H9 (cell line): ENCODE measurements at regions not wholly inside any gene's neighbourhood (a gene's known extent, or its start where the extent isn't known, plus 50 kb on each side); places are given as distances from the start of the nearest gene placed in this dataset.

Experiments
- DNase-seq: peaks from one replicate; pipeline ENCODE4 v3.0.0-alpha.2; 2017
- H2AFZ ChIP-seq: one replicate; pipeline ENCODE4 v1.6.1; 2013; ENCODE audit warnings: mild to moderate bottlenecking, low read length, control low read depth, moderate library complexity
- H2AK5ac ChIP-seq: 2 replicates; pipeline ENCODE4 v1.6.1; 2013; ENCODE audit warnings: low read length, control low read depth, mixed read lengths; ENCODE audit not compliant: insufficient read length
- H2BK120ac ChIP-seq: one replicate; pipeline ENCODE4 v1.6.1; 2013; ENCODE audit warnings: low read depth, mild to moderate bottlenecking, low read length, control low read depth, inconsistent platforms; ENCODE audit not compliant: poor library complexity, severe bottlenecking
- H2BK12ac ChIP-seq: 2 replicates; pipeline ENCODE4 v1.6.1; 2013; ENCODE audit warnings: low read length, control low read depth, mixed read lengths, low read depth; ENCODE audit not compliant: insufficient read length
- H2BK15ac ChIP-seq: 2 replicates; pipeline ENCODE4 v1.6.1; 2013; ENCODE audit warnings: low read depth, low read length, control low read depth
- H2BK20ac ChIP-seq: one replicate; pipeline ENCODE4 v1.6.1; 2013; ENCODE audit warnings: low read depth, mild to moderate bottlenecking, low read length, control low read depth, inconsistent platforms; ENCODE audit not compliant: poor library complexity, severe bottlenecking
- H2BK5ac ChIP-seq: 2 replicates; pipeline ENCODE4 v1.6.1; 2013; ENCODE audit warnings: low read length, control low read depth, mixed read lengths; ENCODE audit not compliant: insufficient read length
- H3K14ac ChIP-seq: 2 replicates; pipeline ENCODE4 v1.6.1; 2013; ENCODE audit warnings: low read length, control low read depth; ENCODE audit not compliant: insufficient read depth
- H3K18ac ChIP-seq: 2 replicates; pipeline ENCODE4 v1.6.1; 2013; ENCODE audit warnings: low read depth, mild to moderate bottlenecking, mixed read lengths, low read length, control low read depth; ENCODE audit not compliant: insufficient read length
- H3K23ac ChIP-seq: 2 replicates; pipeline ENCODE4 v1.6.1; 2013; ENCODE audit warnings: low read length, control low read depth, mixed read lengths, low read depth; ENCODE audit not compliant: insufficient read length
- H3K23me2 ChIP-seq: 2 replicates; pipeline ENCODE4 v1.6.1; 2013; ENCODE audit warnings: low read depth, mild to moderate bottlenecking, mixed read lengths, low read length, control low read depth; ENCODE audit not compliant: insufficient read length, poor library complexity, severe bottlenecking
- H3K27ac ChIP-seq: 2 replicates; pipeline ENCODE4 v1.5.1; 2013; ENCODE audit warnings: low read length, control low read depth, mixed read lengths, low read depth; ENCODE audit not compliant: insufficient read length
- H3K27me3 ChIP-seq: 2 replicates; pipeline ENCODE4 v1.6.1; 2013; ENCODE audit warnings: low read length, control low read depth, inconsistent platforms; ENCODE audit not compliant: insufficient read depth
- H3K4ac ChIP-seq: 2 replicates; pipeline ENCODE4 v1.6.1; 2013; ENCODE audit warnings: low read depth, mild to moderate bottlenecking, control low read depth, inconsistent platforms, low read length, moderate library complexity
- H3K4me1 ChIP-seq: 2 replicates; pipeline ENCODE4 v1.6.1; 2013; ENCODE audit warnings: low read length, control low read depth, inconsistent platforms; ENCODE audit not compliant: insufficient read depth
- H3K4me2 ChIP-seq: 2 replicates; pipeline ENCODE4 v1.6.1; 2013; ENCODE audit warnings: low read length, control low read depth, mixed read lengths; ENCODE audit not compliant: insufficient read length, insufficient read depth
- H3K56ac ChIP-seq: 2 replicates; pipeline ENCODE4 v1.6.1; 2013; ENCODE audit warnings: low read depth, mild to moderate bottlenecking, mixed read lengths, low read length, control low read depth; ENCODE audit not compliant: insufficient read length
- H3K79me1 ChIP-seq: 2 replicates; pipeline ENCODE4 v1.6.1; 2013; ENCODE audit warnings: low read depth, mild to moderate bottlenecking, moderate library complexity, low read length, control low read depth, inconsistent platforms; ENCODE audit not compliant: insufficient read depth, poor library complexity, severe bottlenecking
- H3K79me2 ChIP-seq: 2 replicates; pipeline ENCODE4 v1.6.1; 2013; ENCODE audit warnings: low read length, control low read depth, inconsistent platforms; ENCODE audit not compliant: insufficient read depth
- H3K9ac ChIP-seq: 2 replicates; pipeline ENCODE4 v1.6.1; 2013; ENCODE audit warnings: low read length, control low read depth, mixed read lengths; ENCODE audit not compliant: insufficient read length; ENCODE audit errors: extremely low read depth
- H3K9me3 ChIP-seq: one replicate; pipeline ENCODE4 v1.6.1; 2013; ENCODE audit warnings: low read depth, low read length, inconsistent platforms; ENCODE audit not compliant: control insufficient read depth
- H3T11ph ChIP-seq: one replicate; pipeline ENCODE4 v1.6.1; 2013; ENCODE audit warnings: mild to moderate bottlenecking, low read length, control low read depth, inconsistent platforms
- H4K20me1 ChIP-seq: one replicate; pipeline ENCODE4 v1.6.1; 2013; ENCODE audit not compliant: control insufficient read depth, insufficient read length, insufficient read depth
- H4K5ac ChIP-seq: 2 replicates; pipeline ENCODE4 v1.6.1; 2013; ENCODE audit warnings: low read depth, mild to moderate bottlenecking, mixed read lengths, low read length, control low read depth; ENCODE audit not compliant: insufficient read length
- H4K8ac ChIP-seq: replicated peaks from 2 replicates; pipeline ENCODE4 v1.6.1; 2013; ENCODE audit warnings: low read length, control low read depth, mixed read lengths, low read depth; ENCODE audit not compliant: insufficient read length
- H4K91ac ChIP-seq: 2 replicates; pipeline ENCODE4 v1.6.1; 2013; ENCODE audit warnings: low read depth, mild to moderate bottlenecking, moderate library complexity, mixed read lengths, low read length, control low read depth; ENCODE audit not compliant: insufficient read length
- H3K27ac Mint-ChIP-seq, 3 experiments: 2 replicates in 2 of 3; 3 replicates in 1 of 3; pipeline ENCODE4 v1.8.0; 2020 to 2021; ENCODE audit warnings: mixed read lengths in 3 of 3, mild to moderate bottlenecking in 1 of 3, moderate library complexity in 1 of 3
- H3K27me3 Mint-ChIP-seq: 2 replicates; pipeline ENCODE4 v1.8.0; 2021; ENCODE audit warnings: low read depth, mild to moderate bottlenecking, moderate library complexity, mixed read lengths
- H3K36me3 Mint-ChIP-seq, 3 experiments: 2 replicates in 2 of 3; 3 replicates in 1 of 3; pipeline ENCODE4 v1.8.0; 2020 to 2021; ENCODE audit warnings: low read depth in 3 of 3, mixed read lengths in 3 of 3; ENCODE audit not compliant: insufficient read depth in 1 of 3
- H3K4me1 Mint-ChIP-seq, 2 experiments: 2 replicates each; pipeline ENCODE4 v1.8.0; 2020; ENCODE audit warnings: mixed read lengths in 2 of 2
- H3K4me3 Mint-ChIP-seq, 2 experiments: 2 replicates in 1 of 2; 3 replicates in 1 of 2; pipeline ENCODE4 v1.8.0; 2020 to 2021; ENCODE audit warnings: mild to moderate bottlenecking in 2 of 2, mixed read lengths in 2 of 2, moderate library complexity in 1 of 2
- H3K9me3 Mint-ChIP-seq, 2 experiments: 2 replicates in 1 of 2; 3 replicates in 1 of 2; pipeline ENCODE4 v1.8.0; 2020; ENCODE audit warnings: mild to moderate bottlenecking in 2 of 2, mixed read lengths in 2 of 2, moderate library complexity in 1 of 2
- WGBS: extraction: QIAGEN DNeasy Blood & Tissue Kit; methylation state at CpG from one replicate; pipeline ENCODE4 v1.1.7; 2013; ENCODE audit warnings: missing lambda C conversion rate, low lambda C conversion rate, mixed read lengths; ENCODE audit not compliant: insufficient read length; ENCODE audit errors: extremely low coverage; 5-methylcytosine and 5-hydroxymethylcytosine counted together
- TF ChIP-seq, protein P1 (sequence below): fragments of 200-600 bp; sonication (generic); conservative IDR thresholded peaks from 3 replicates; pipeline ENCODE4 v1.8.0; 2021; ENCODE audit warnings: antibody characterized with exemption, mild to moderate bottlenecking

DNA sequence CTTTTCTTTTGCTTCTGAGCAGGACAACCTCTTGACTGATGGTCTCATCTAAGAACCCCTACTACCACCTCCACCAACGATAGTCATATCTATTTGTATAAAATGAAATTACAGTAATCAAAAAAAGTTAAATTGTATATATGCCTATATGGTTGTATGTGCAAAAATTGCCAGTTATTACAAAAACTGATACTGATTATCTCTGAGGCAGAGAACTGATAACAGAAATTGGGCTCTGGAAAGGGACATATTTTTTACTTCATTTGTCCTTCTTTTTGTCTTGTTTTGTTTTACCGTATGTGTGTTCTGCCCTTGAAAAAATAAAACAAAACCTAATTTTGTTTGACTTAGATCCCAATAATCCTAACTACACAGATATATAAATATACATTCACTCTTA, 574.4 kb upstream of the NOX3 start:
- no peak for DNase-seq
- H3K23ac ChIP-seq, result no peak overlapping the region
- H3K14ac ChIP-seq, result no peak overlapping the region
- no peaks in the 10 kb centered on the region for H4K20me1 ChIP-seq
- no peaks in the 10 kb centered on the region for H3K27me3 Mint-ChIP-seq
- H2AK5ac ChIP-seq, result no peak overlapping the region
- H3K79me2 ChIP-seq, result no peaks in the 10 kb centered on the region
- H3K4me1 Mint-ChIP-seq, result no peaks in the 10 kb centered on the region
- H3K9me3 Mint-ChIP-seq, result peaks cover 25 to 33% of the 10 kb centered on the region in 2 experiments
- no peak overlapping the region for H4K91ac ChIP-seq
- peaks cover 12 to 27% (median 15%) of the 10 kb centered on the region in 3 experiments for H3K36me3 Mint-ChIP-seq
- H4K5ac ChIP-seq, result no peak overlapping the region
- H3T11ph ChIP-seq, result no peak overlapping the region
- H3K4ac ChIP-seq, result no peak overlapping the region
- H3K79me1 ChIP-seq, result no peaks in the 10 kb centered on the region
- H3K9me3 ChIP-seq, result peaks cover 5% of the 10 kb centered on the region
- TF ChIP-seq, protein P1, sequence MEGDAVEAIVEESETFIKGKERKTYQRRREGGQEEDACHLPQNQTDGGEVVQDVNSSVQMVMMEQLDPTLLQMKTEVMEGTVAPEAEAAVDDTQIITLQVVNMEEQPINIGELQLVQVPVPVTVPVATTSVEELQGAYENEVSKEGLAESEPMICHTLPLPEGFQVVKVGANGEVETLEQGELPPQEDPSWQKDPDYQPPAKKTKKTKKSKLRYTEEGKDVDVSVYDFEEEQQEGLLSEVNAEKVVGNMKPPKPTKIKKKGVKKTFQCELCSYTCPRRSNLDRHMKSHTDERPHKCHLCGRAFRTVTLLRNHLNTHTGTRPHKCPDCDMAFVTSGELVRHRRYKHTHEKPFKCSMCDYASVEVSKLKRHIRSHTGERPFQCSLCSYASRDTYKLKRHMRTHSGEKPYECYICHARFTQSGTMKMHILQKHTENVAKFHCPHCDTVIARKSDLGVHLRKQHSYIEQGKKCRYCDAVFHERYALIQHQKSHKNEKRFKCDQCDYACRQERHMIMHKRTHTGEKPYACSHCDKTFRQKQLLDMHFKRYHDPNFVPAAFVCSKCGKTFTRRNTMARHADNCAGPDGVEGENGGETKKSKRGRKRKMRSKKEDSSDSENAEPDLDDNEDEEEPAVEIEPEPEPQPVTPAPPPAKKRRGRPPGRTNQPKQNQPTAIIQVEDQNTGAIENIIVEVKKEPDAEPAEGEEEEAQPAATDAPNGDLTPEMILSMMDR, result no peak
- H2BK20ac ChIP-seq, result no peak overlapping the region
- WGBS, result no CpG with 5 or more reads among the region's 2 CpGs
- no peak overlapping the region for H3K27ac ChIP-seq
- H3K4me2 ChIP-seq, result no peak overlapping the region
- H2BK5ac ChIP-seq, result no peak overlapping the region
- H2AFZ ChIP-seq, result no peak overlapping the region
- H3K9ac ChIP-seq, result no peak overlapping the region
- no peaks in the 10 kb centered on the region for H3K27me3 ChIP-seq
- H3K4me3 Mint-ChIP-seq, result no peak overlapping the region
- H2BK15ac ChIP-seq, result no peak overlapping the region
- H2BK120ac ChIP-seq, result no peak overlapping the region
- no peaks in the 10 kb centered on the region for H3K23me2 ChIP-seq
- no peak overlapping the region for H2BK12ac ChIP-seq
- no peak overlapping the region for H3K56ac ChIP-seq
- H3K27ac Mint-ChIP-seq, result no peak overlapping the region
- H4K8ac ChIP-seq, result no peak overlapping the region
- no peak overlapping the region for H3K18ac ChIP-seq
- no peaks in the 10 kb centered on the region for H3K4me1 ChIP-seq
